Ovary (tissue), 7 donors: ENCODE measurements at regions not wholly inside any gene's neighbourhood (a gene's known extent, or its start where the extent isn't known, plus 50 kb on each side); places are given as distances from the start of the nearest gene placed in this dataset.

Experiments
- DNase-seq, 5 donors: peaks; one replicate each; pipeline ENCODE4 v3.0.0-alpha.2; 2019 to 2020
- H3K27ac ChIP-seq, 2 donors: fragments of 200-600 bp; one replicate each; pipeline versions ENCODE4 v1.5.1 to v1.8.0; 2019 to 2022
- H3K27me3 ChIP-seq: fragments of 200-600 bp; one replicate; pipeline ENCODE4 v1.8.0; 2022
- H3K36me3 ChIP-seq: fragments of 200-600 bp; sonication (generic); one replicate; pipeline ENCODE4 v1.5.1; 2019
- H3K4me1 ChIP-seq: one replicate; pipeline ENCODE4 v1.8.1; 2013; ENCODE audit warnings: mild to moderate bottlenecking, moderate library complexity; ENCODE audit not compliant: insufficient read depth
- H3K4me3 ChIP-seq: fragments of 200-600 bp; sonication (generic); one replicate; pipeline ENCODE4 v1.5.1; 2017
- H3K9me3 ChIP-seq, 2 donors: fragments of 200-600 bp in 1 of 2; sonication (generic) in 1 of 2; one replicate each; pipeline versions ENCODE4 v1.5.1 to v1.8.1; 2013 to 2019; ENCODE audit warnings: mild to moderate bottlenecking in 1 of 2, moderate library complexity in 1 of 2
- EP300 ChIP-seq: sonication (generic); formaldehyde crosslinking; IDR thresholded peaks from one replicate; pipeline ENCODE4 v1.6.1; 2017; ENCODE audit warnings: antibody characterized with exemption
- POLR2A ChIP-seq: fragments of 450-650 bp; IDR thresholded peaks from one replicate; pipeline ENCODE4 v1.6.1; 2017; ENCODE audit warnings: antibody characterized with exemption, mild to moderate bottlenecking, moderate library complexity
- WGBS, 3 donors: extraction: QIAGEN DNeasy Blood & Tissue Kit in 1 of 3; methylation state at CpG; one replicate each; pipeline versions ENCODE4 v1.1.5 to v1.1.7; 2013 to 2017; 5-methylcytosine and 5-hydroxymethylcytosine counted together
- intact Hi-C, 4 donors: fragments of 100-400 bp; cut with DNase I; formaldehyde crosslinking; loops; one replicate each; pipeline versions ENCODE4 v1.11.0 to v1.15.1; 2022 to 2023
- TF ChIP-seq, protein P1 (sequence below), 3 donors: fragments of 450-650 bp in 2 of 3; fragments of 200-600 bp in 1 of 3; IDR thresholded peaks; one replicate each; pipeline versions ENCODE4 v1.5.1 to v1.8.0; 2016 to 2022; ENCODE audit warnings: antibody characterized with exemption in 3 of 3, mild to moderate bottlenecking in 1 of 3
- donor health status: DM: no; HTN: no; CAD: no; lungs with moderate emphysema.
- donor health status: DM: no; HTN: no; CAD: no.
- donor health status: Bipolar disorder and iron deficiency.
- donor health status: DM: no; HTN: no; CAD: no.
- donor health status: DM: yes; HTN: yes; CAD: no.

- Histone ChIP-seq H3K9me3 (no peaks in the 10 kb centered on the region), H3K4me1 (no peaks in the 10 kb centered on the region), H3K27ac (no peak overlapping the region), H3K27me3 (no peaks in the 10 kb centered on the region), H3K4me3 (no peak overlapping the region), H3K36me3 (no peaks in the 10 kb centered on the region)
- intact Hi-C loops, result no loop called here
- DNase-seq, result no peak
- TF ChIP-seq EP300, result no peak
- 85 to 88% (median 87%) methylated on average over 3 of the region's 3 CpGs for WGBS, 3 donors
Observed at GRCh38 chr2:234334151-234334550, 162.7 kb downstream of the ARL4C start.

DNA sequence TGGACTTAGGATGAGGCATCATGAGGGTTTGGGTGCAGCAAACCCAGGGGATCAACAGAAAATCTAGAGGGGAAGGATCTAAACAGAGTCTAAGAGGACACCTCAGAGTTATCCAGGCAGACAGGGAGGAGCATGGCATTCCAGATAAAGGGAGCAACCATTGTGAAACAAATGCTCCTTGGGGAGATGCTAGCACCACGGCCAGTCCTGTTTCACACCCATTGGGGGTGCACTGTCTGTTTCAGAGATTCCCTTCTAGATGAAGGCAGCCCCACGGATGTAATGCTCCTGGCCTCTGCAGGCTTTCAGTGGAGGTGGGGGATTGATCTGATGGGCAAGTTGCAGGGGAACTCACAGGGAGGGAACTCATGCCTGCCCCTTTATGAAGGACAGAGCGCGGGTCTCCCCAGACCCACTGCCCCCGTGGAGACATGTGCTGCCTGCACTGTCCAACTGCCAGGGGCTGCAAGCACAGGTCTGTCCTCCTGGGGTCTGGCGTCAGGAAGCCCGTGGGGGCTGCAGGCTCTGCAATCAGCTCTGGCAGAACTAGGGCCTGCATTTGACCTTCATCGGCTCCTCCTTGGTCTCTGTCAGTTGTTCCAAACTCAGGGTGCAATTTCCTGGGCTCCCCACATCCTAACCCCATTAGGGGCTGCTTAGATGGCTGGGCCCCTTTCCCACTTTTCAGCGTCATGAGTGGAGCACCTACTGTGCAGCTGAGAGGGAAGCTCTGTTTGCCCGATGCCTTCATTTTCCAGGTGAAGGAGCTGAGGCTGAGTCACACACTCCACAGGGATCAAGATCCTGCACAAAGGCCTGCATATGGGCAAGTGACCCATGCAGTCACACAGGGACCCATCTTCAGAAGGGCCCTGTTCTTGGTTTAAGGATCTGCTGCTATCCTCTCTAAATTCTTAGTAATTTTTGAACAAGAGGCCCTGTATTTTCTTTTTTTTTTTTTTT is 163.4 kb downstream of the ARL4C start:
- Histone ChIP-seq H3K4me1 (no peaks in the 10 kb centered on the region), H3K36me3 (no peaks in the 10 kb centered on the region), H3K4me3 (no peak overlapping the region), H3K9me3 (no peaks in the 10 kb centered on the region), H3K27me3 (no peaks in the 10 kb centered on the region), H3K27ac (no peak overlapping the region)
- no peak for DNase-seq
- TF ChIP-seq POLR2A (no peak), EP300 (no peak)
- TF ChIP-seq, protein P1, sequence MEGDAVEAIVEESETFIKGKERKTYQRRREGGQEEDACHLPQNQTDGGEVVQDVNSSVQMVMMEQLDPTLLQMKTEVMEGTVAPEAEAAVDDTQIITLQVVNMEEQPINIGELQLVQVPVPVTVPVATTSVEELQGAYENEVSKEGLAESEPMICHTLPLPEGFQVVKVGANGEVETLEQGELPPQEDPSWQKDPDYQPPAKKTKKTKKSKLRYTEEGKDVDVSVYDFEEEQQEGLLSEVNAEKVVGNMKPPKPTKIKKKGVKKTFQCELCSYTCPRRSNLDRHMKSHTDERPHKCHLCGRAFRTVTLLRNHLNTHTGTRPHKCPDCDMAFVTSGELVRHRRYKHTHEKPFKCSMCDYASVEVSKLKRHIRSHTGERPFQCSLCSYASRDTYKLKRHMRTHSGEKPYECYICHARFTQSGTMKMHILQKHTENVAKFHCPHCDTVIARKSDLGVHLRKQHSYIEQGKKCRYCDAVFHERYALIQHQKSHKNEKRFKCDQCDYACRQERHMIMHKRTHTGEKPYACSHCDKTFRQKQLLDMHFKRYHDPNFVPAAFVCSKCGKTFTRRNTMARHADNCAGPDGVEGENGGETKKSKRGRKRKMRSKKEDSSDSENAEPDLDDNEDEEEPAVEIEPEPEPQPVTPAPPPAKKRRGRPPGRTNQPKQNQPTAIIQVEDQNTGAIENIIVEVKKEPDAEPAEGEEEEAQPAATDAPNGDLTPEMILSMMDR (IDR thresholded peaks at IDR 0.05), result no peak
- 68 to 75% (median 73%) methylated on average over 10 of the region's 10 CpGs for WGBS, 3 donors
- intact Hi-C loops, result no loop called here

- TF ChIP-seq POLR2A (no peak), EP300 (no peak)
- TF ChIP-seq, protein P1 (IDR thresholded peaks at IDR 0.05), result no peak
- Histone ChIP-seq H3K4me3 (no peak overlapping the region), H3K27ac (no peak overlapping the region), H3K9me3 (no peaks in the 10 kb centered on the region), H3K4me1 (no peaks in the 10 kb centered on the region), H3K36me3 (no peaks in the 10 kb centered on the region), H3K27me3 (no peaks in the 10 kb centered on the region)
- intact Hi-C loops, result no loop called here
- WGBS, 3 donors, result 84 to 94% (median 85%) methylated on average over 7 of the region's 7 CpGs
- DNase-seq, result no peak
Observed at GRCh38 chr2:234331966-234332365, 164.9 kb downstream of the ARL4C start.

DNA sequence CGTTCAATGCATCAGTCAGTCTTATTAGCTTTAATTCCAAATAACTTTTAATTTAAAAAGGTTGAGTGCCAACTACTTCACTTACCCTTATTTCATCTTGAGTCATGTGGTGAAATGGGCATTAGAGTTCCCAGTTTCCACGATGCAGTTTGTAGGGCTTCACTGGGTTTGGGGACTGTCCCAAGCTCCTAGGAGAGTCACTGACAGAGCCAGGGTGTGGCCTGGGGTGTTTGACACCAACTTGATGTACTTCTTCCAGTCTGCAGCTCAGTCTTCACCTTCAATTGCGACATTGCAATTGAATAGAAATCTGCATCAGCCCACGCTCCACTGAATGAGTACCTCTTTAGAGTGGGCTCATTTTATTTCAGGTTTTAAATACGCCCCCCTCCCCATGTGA is 165.3 kb downstream of the ARL4C start:
- WGBS, 3 donors, result 75 to 88% (median 86%) methylated on average over 5 of the region's 5 CpGs
- no peak overlapping the region for H3K4me3 ChIP-seq
- TF ChIP-seq, protein P1 (IDR thresholded peaks at IDR 0.05), result no peak
- TF ChIP-seq POLR2A (no peak), EP300 (no peak)
- no peaks in the 10 kb centered on the region for H3K4me1 ChIP-seq
- no peaks in the 10 kb centered on the region for H3K9me3 ChIP-seq
- intact Hi-C loops, result no loop called here
- DNase-seq, result no peak
- no peaks in the 10 kb centered on the region for H3K27me3 ChIP-seq
- no peaks in the 10 kb centered on the region for H3K36me3 ChIP-seq
- H3K27ac ChIP-seq, result no peak overlapping the region

GRCh38 chr2:234330902-234331301 is 166.0 kb downstream of the ARL4C start:
- no peak overlapping the region for H3K4me3 ChIP-seq
- H3K9me3 ChIP-seq, result no peaks in the 10 kb centered on the region
- no peaks in the 10 kb centered on the region for H3K27me3 ChIP-seq
- TF ChIP-seq, protein P1 (IDR thresholded peaks at IDR 0.05), result no peak
- no peak for TF ChIP-seq EP300
- TF ChIP-seq POLR2A, result no peak
- DNase-seq, result no peak
- 56 to 72% (median 59%) methylated on average over 5 of the region's 5 CpGs for WGBS, 3 donors
- no peak overlapping the region for H3K27ac ChIP-seq
- no peaks in the 10 kb centered on the region for H3K4me1 ChIP-seq
- H3K36me3 ChIP-seq, result no peaks in the 10 kb centered on the region
- intact Hi-C loops, result no loop called here
